ENCODE measurements at regions not wholly inside any gene's neighbourhood (a gene's known extent, or its start where the extent isn't known, plus 50 kb on each side); places are given as distances from the start of the nearest gene placed in this dataset.

GRCh38 chr12:72207079-72207478 lies 65.1 kb upstream of the TRHDE start:
- no peak for TF ChIP-seq CTCF (IDR thresholded peaks at IDR 0.05)
- TF ChIP-seq POLR2A (IDR thresholded peaks at IDR 0.05), result no peak
